Stimulated activated CD8-positive, alpha-beta memory T cell treated with anti-CD3 and anti-CD28 coated beads, Interleukin-4, amount 100 ng/mL, for 48 hours (primary cell): ENCODE measurements at regions not wholly inside any gene's neighbourhood (a gene's known extent, or its start where the extent isn't known, plus 50 kb on each side); places are given as distances from the start of the nearest gene placed in this dataset.

ENCODE experiments used
- DNase-seq: peaks from one replicate; pipeline ENCODE4 v3.0.0-alpha.2; 2020

- no peak for DNase-seq
Observed at GRCh38 chr15:46450112-46450809, 815.4 kb downstream of the SQOR start.

- DNase-seq = no peak
Observed at GRCh38 chr15:46450810-46451182, 816.0 kb downstream of the SQOR start.

GRCh38 chr15:46452297-46452820 is 817.5 kb downstream of the SQOR start:
- DNase-seq = no peak

GRCh38 chr15:46456456-46456855 is 821.6 kb downstream of the SQOR start:
- DNase-seq = no peak

- no peak for DNase-seq
Observed at GRCh38 chr15:46460431-46461094, 825.7 kb downstream of the SQOR start.

- DNase-seq = no peak
Observed at GRCh38 chr15:46461416-46461815, 826.6 kb downstream of the SQOR start.

GRCh38 chr15:46467041-46467440 is 832.2 kb downstream of the SQOR start:
- DNase-seq = no peak

GRCh38 chr15:46471096-46471495 is 836.3 kb downstream of the SQOR start:
- DNase-seq = no peak

- DNase-seq = no peak
Observed at GRCh38 chr15:46489276-46489675, 854.4 kb downstream of the SQOR start.

- no peak for DNase-seq
Observed at GRCh38 chr15:46496491-46497115, 861.8 kb downstream of the SQOR start.

- DNase-seq = no peak
Observed at GRCh38 chr15:46502667-46503066, 867.8 kb downstream of the SQOR start.

GRCh38 chr15:46518381-46518780 is 883.6 kb downstream of the SQOR start:
- DNase-seq = no peak

- DNase-seq = no peak
Observed at GRCh38 chr15:46523701-46524100, 888.9 kb downstream of the SQOR start.

GRCh38 chr15:46525984-46526725 is 891.3 kb downstream of the SQOR start:
- no peak for DNase-seq

- DNase-seq = no peak
Observed at GRCh38 chr15:46526726-46527110, 891.9 kb downstream of the SQOR start.

GRCh38 chr15:46543626-46544025 is 908.8 kb downstream of the SQOR start:
- no peak for DNase-seq

- no peak for DNase-seq
Observed at GRCh38 chr15:46548989-46549388, 914.2 kb downstream of the SQOR start.

- DNase-seq = no peak
Observed at GRCh38 chr15:46552316-46552715, 917.5 kb downstream of the SQOR start.

GRCh38 chr15:46555547-46555946 is 920.7 kb downstream of the SQOR start:
- no peak for DNase-seq

- no peak for DNase-seq
Observed at GRCh38 chr15:46556010-46556409, 921.2 kb downstream of the SQOR start.

GRCh38 chr15:46556559-46557379 is 921.9 kb downstream of the SQOR start:
- no peak for DNase-seq

GRCh38 chr15:46567968-46568367 is 933.1 kb downstream of the SQOR start:
- no peak for DNase-seq
